ENCODE measurements at regions not wholly inside any gene's neighbourhood (a gene's known extent, or its start where the extent isn't known, plus 50 kb on each side); places are given as distances from the start of the nearest gene placed in this dataset.
A peak's percentile ranks its signal among the peaks of the same experiment; 100 is the strongest.
"Not testable (repeated sequence)": the region's sequence is repeated elsewhere in the genome, so short reads cannot be mapped to it uniquely, and the experiment has no call there.

- H3K27ac ChIP-seq (ENCODE audit: low read length); H3K4me3 Mint-ChIP-seq; DNase-seq; intact Hi-C loops (cut with micrococcal nuclease); H3K27me3 Mint-ChIP-seq (ENCODE audit: low read depth in 2 of 2); H3K4me3 ChIP-seq (ENCODE audit: low read length); H3K27ac Mint-ChIP-seq; H3K4me1 Mint-ChIP-seq; H3K9me3 ChIP-seq (ENCODE audit: control insufficient read depth, insufficient read depth, low read length); H3K9me3 Mint-ChIP-seq; H3K36me3 ChIP-seq (ENCODE audit: control insufficient read depth, insufficient read depth, low read length); H3K4me1 ChIP-seq (ENCODE audit: control insufficient read depth, insufficient read depth, low read length); ATAC-seq; H3K27me3 ChIP-seq (ENCODE audit: control insufficient read depth, insufficient read depth, low read length); H3K36me3 Mint-ChIP-seq: not testable (repeated sequence)
- 89% methylated on average over 2 of the region's 3 CpGs for WGBS (ENCODE audit: insufficient coverage)
Measured at GRCh38 chr17:18546514-18547398, 70.2 kb downstream of the LGALS9C start.

- H3K4me3 Mint-ChIP-seq, ATAC-seq: not testable (repeated sequence)
- 76% methylated on average over 2 of the region's 4 CpGs for WGBS (ENCODE audit: insufficient coverage)
Measured at GRCh38 chr17:18557086-18557485, 80.5 kb downstream of the LGALS9C start.

DNA sequence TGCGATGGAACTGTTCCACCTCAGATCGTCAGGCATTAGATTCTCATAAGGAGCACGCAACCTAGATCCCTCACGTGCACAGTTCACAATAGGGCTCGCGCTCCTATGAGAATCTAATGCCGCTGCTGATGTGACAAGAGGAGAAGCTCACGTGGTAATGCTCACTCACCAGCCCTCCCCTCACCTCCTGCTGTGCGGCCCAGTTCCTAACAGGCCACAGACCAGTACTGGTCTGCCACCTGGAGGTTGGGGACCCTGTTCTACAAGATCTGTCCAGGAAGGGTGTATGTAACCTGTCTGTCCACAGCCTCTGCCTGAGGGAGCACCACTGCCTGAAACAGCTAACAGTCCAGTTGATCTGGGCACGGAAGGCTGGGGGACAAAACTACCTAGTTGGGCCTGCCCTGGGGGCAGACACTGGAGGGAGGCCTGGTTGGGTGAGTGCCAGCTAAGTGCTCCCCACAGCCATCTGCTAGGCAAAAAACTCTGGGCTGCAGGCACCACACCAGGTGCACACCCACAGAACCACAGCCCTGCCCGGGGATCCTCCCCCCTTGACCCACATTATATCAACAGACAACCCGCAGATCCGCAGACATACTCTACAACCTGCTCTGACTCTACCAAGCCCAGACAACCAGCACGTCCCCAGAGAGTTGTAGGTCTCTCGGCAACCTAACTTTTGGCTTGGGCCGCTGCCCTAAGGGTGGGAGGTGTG is 80.7 kb downstream of the TBC1D28 start:
- ATAC-seq (peak; percentile 66 to 80 (median 69)), DNase-seq (peak; percentile 23 to 53)
- H3K4me3 Mint-ChIP-seq, result peak overlapping the region; percentile 61
- H3K4me3 ChIP-seq (ENCODE audit: low read length); H3K27me3 Mint-ChIP-seq (ENCODE audit: low read depth in 2 of 2); H3K9me3 Mint-ChIP-seq; H3K9me3 ChIP-seq (ENCODE audit: control insufficient read depth, insufficient read depth, low read length); H3K36me3 ChIP-seq (ENCODE audit: control insufficient read depth, insufficient read depth, low read length); H3K27ac ChIP-seq (ENCODE audit: low read length); intact Hi-C loops (cut with micrococcal nuclease); H3K27me3 ChIP-seq (ENCODE audit: control insufficient read depth, insufficient read depth, low read length); H3K36me3 Mint-ChIP-seq: not testable (repeated sequence)
- 63% methylated on average over 9 of the region's 16 CpGs for WGBS (ENCODE audit: insufficient coverage)
- H3K4me1 ChIP-seq (ENCODE audit: control insufficient read depth, insufficient read depth, low read length), result peaks cover 11% of the 10 kb centered on the region
- peak overlapping the region; percentile 7 to 65 for H3K27ac Mint-ChIP-seq
- H3K4me1 Mint-ChIP-seq, result peaks cover 10 to 12% of the 10 kb centered on the region in 2 donors

More at GRCh38 chr17:18557086-18557485, 80.5 kb downstream of the LGALS9C start:
- H3K9me3 ChIP-seq (ENCODE audit: control insufficient read depth, insufficient read depth, low read length); H3K27ac Mint-ChIP-seq; H3K4me1 Mint-ChIP-seq; H3K27ac ChIP-seq (ENCODE audit: low read length); H3K4me1 ChIP-seq (ENCODE audit: control insufficient read depth, insufficient read depth, low read length); H3K36me3 ChIP-seq (ENCODE audit: control insufficient read depth, insufficient read depth, low read length); H3K36me3 Mint-ChIP-seq; H3K27me3 Mint-ChIP-seq (ENCODE audit: low read depth in 2 of 2); H3K4me3 ChIP-seq (ENCODE audit: low read length); DNase-seq; H3K9me3 Mint-ChIP-seq; H3K27me3 ChIP-seq (ENCODE audit: control insufficient read depth, insufficient read depth, low read length); intact Hi-C loops (cut with micrococcal nuclease): not testable (repeated sequence)

DNA sequence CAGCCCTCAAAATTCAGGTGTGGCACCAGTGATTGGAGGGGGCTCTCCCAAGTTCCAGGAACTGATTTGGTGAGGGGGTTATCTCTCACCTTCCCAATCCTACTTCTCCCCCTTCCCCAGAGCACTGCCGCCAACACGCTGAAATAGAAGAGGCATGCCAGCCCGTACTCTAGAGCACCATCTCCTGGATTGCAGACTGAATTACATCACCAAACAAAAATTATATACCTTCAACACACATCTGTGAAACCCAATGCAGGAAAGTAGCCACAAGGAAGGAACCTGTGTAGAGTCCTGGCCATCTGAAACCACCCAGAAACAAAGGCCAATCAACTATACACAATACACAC is 80.1 kb downstream of the TBC1D28 start:
- H3K27ac ChIP-seq (ENCODE audit: low read length); H3K4me3 ChIP-seq (ENCODE audit: low read length); H3K36me3 ChIP-seq (ENCODE audit: control insufficient read depth, insufficient read depth, low read length); H3K36me3 Mint-ChIP-seq; H3K9me3 Mint-ChIP-seq; H3K9me3 ChIP-seq (ENCODE audit: control insufficient read depth, insufficient read depth, low read length); intact Hi-C loops (cut with micrococcal nuclease); H3K27me3 ChIP-seq (ENCODE audit: control insufficient read depth, insufficient read depth, low read length); H3K27me3 Mint-ChIP-seq (ENCODE audit: low read depth in 2 of 2): not testable (repeated sequence)
- TF ChIP-seq CTCF (IDR thresholded peaks at IDR 0.05), result peak; percentile 61
- DNase-seq (peak; percentile 21 to 71), ATAC-seq (peak; percentile 83 to 92 (median 87))
- H3K4me3 Mint-ChIP-seq, result peak overlapping the region; percentile 61
- 0% methylated on average over 3 of the region's 3 CpGs for WGBS (ENCODE audit: insufficient coverage)
- H3K4me1 ChIP-seq (ENCODE audit: control insufficient read depth, insufficient read depth, low read length), result peaks cover 11% of the 10 kb centered on the region
- H3K27ac Mint-ChIP-seq, result peak overlapping the region; percentile 7 to 65
- peaks cover 10 to 12% of the 10 kb centered on the region in 2 donors for H3K4me1 Mint-ChIP-seq

GRCh38 chr17:18568108-18568995 is 75.8 kb downstream of the TBC1D28 start:
- H3K36me3 ChIP-seq (ENCODE audit: control insufficient read depth, insufficient read depth, low read length); H3K27me3 ChIP-seq (ENCODE audit: control insufficient read depth, insufficient read depth, low read length); H3K9me3 Mint-ChIP-seq; H3K4me3 ChIP-seq (ENCODE audit: low read length); H3K9me3 ChIP-seq (ENCODE audit: control insufficient read depth, insufficient read depth, low read length); ATAC-seq; intact Hi-C loops (cut with micrococcal nuclease); H3K27me3 Mint-ChIP-seq (ENCODE audit: low read depth in 2 of 2); H3K4me1 ChIP-seq (ENCODE audit: control insufficient read depth, insufficient read depth, low read length); DNase-seq; H3K4me3 Mint-ChIP-seq; H3K27ac Mint-ChIP-seq; H3K27ac ChIP-seq (ENCODE audit: low read length); H3K36me3 Mint-ChIP-seq: not testable (repeated sequence)
- 86% methylated on average over 11 of the region's 17 CpGs for WGBS (ENCODE audit: insufficient coverage)
- peaks cover 10 to 12% of the 10 kb centered on the region in 2 donors for H3K4me1 Mint-ChIP-seq

GRCh38 chr17:18569489-18569913 is 74.7 kb downstream of the TBC1D28 start:
- H3K27ac Mint-ChIP-seq; H3K27ac ChIP-seq (ENCODE audit: low read length); H3K36me3 ChIP-seq (ENCODE audit: control insufficient read depth, insufficient read depth, low read length); H3K9me3 ChIP-seq (ENCODE audit: control insufficient read depth, insufficient read depth, low read length); intact Hi-C loops (cut with micrococcal nuclease); H3K27me3 ChIP-seq (ENCODE audit: control insufficient read depth, insufficient read depth, low read length); H3K9me3 Mint-ChIP-seq; H3K27me3 Mint-ChIP-seq (ENCODE audit: low read depth in 2 of 2); H3K4me3 Mint-ChIP-seq; DNase-seq; H3K36me3 Mint-ChIP-seq; H3K4me1 ChIP-seq (ENCODE audit: control insufficient read depth, insufficient read depth, low read length); H3K4me3 ChIP-seq (ENCODE audit: low read length); H3K4me1 Mint-ChIP-seq: not testable (repeated sequence)
- WGBS (ENCODE audit: insufficient coverage), result 10% methylated on average over 3 of the region's 8 CpGs
- peak in 1 of 3 donors; percentile 45 for ATAC-seq
